ENCODE measurements at regions not wholly inside any gene's neighbourhood (a gene's known extent, or its start where the extent isn't known, plus 50 kb on each side); places are given as distances from the start of the nearest gene placed in this dataset.

DNA sequence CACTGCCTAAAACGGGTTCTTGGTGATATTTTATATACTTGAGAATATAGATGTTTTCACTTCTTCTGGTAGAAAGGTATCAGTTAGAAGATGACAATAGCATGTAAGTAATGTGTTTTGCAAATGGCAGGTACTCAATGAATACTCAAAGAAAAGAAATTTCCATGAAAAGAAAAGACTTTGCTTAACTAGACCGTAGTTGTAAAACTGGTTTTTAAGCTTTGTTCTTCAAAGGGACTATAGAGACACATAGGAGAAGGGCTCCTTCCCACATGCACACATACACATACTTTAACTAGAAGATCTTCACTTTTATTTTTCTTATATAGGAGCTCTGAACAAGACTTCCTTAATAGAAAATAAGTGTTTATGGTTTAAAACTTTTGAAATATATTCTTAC lies 215.3 kb upstream of the RND3 start:
- intact Hi-C loops (cut with DNase I): no loop called here
- ATAC-seq (no peak), DNase-seq (ENCODE audit: low spot score) (no peak)

DNA sequence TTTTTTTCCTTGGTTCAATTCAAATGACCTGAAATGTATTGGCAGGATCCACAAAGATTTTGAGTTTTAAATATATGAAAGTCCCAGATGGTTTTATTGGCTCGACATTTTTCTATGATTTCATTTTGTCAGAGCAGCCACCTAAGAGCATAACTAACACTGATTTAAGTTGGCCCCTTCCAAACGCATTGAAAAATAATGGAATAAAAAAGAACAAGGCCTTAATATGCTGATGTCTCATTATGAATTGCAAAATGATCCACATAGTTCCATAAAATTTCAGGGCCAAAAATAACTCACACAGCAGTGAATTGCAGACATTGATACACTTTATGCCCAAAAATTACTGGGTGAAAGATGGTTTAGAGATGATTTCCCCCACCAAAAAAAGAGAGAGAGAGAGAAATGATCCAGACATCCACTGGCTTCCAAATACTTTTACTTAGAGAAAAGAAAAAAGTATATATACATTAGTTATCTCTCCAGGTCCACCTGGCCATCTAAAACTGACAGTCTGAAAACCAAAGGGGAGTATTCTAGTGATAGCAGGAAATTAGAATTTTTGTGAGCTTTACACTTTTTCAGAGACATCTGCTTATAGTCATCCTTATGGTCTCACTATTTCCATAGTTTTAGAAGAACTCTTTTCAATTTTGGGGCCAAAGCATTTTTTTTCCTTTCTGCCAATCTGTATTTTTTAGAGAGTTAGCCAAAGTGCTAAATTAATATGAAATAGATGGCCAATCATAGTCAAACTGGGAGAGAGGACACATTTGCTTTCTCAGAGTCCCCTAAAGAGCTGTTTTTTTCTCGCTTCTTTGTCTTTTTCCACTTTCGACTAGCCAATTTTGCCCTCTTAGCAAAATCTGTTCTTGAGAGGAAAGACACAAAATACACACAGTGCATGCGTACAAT lies 213.5 kb upstream of the RND3 start:
- no peak for DNase-seq (ENCODE audit: low spot score)
- ATAC-seq: no peak
- intact Hi-C loops (cut with DNase I): no loop called here

DNA sequence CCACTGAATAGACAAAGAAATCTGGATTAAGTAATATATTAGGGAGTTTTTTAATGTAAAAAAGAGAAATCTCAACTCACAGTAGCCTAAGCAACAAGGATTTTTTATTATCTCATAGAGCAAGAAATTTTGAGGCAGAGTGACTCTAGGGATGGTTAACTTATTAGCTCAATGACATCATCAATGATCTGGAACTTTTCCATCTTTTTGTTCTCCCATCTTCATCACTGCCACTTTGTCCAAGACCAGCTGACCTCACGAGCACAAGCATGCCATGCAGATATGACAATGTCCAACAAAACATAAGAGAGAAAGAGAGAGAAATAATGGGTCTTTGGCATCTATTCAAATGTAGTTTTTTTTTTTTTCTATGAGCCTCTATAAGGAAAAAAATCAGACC lies 211.8 kb upstream of the RND3 start:
- DNase-seq (ENCODE audit: low spot score) (no peak), ATAC-seq (no peak)
- intact Hi-C loops (cut with DNase I): no loop called here

DNA sequence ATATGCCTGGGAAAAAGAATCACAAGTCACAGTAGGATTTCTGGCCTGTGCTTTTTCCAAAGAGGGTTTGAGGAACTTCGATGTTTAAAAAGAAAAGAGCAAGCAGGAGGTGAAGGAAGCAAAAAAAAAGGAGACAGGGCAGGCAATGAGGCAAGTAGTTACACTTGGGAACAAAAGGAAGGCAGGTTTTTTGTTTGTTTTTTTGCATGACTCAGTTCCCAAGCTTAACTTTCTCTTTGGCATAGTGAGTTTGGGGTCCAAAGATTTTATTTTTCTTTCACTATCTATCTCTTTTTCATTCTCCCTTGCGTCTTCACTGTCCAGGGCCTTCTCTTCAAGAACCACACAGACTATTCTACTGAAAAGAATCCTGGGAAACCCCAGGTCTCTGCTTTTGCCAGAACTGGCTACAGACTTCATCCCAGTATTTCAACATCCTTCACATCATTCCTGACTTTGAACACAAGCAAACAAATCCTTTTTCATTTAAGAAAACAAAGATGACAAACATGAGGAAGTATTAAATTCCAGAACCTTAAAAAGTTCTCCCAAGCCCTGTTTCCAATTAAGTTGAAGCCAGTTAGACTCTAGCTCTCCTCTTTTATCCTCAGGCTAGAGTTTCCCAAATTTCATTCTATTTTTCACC lies 210.7 kb upstream of the RND3 start:
- ATAC-seq: peak; percentile 94
- DNase-seq (ENCODE audit: low spot score): no peak
- intact Hi-C loops (cut with DNase I): no loop called here

DNA sequence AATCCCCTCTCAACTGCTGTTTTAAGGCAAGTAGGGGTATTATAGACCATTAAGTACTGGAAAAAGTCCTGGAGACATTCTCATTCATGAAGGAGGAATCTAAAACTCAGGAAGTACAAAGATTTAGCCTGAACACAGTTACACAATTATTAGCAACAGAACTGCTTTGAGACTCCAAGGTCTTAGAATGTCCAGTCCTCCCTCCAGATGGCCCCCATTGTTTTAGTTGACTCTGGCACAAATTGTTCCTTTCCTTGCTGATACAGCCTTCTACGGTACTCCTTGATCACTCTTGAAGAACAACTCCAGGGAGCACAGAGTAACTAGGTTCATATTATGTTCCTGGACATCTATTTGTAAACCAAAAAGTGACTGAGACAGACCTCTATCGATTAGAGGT lies 210.1 kb upstream of the RND3 start:
- no peak for DNase-seq (ENCODE audit: low spot score)
- intact Hi-C loops (cut with DNase I): no loop called here
- peak; percentile 73 for ATAC-seq

DNA sequence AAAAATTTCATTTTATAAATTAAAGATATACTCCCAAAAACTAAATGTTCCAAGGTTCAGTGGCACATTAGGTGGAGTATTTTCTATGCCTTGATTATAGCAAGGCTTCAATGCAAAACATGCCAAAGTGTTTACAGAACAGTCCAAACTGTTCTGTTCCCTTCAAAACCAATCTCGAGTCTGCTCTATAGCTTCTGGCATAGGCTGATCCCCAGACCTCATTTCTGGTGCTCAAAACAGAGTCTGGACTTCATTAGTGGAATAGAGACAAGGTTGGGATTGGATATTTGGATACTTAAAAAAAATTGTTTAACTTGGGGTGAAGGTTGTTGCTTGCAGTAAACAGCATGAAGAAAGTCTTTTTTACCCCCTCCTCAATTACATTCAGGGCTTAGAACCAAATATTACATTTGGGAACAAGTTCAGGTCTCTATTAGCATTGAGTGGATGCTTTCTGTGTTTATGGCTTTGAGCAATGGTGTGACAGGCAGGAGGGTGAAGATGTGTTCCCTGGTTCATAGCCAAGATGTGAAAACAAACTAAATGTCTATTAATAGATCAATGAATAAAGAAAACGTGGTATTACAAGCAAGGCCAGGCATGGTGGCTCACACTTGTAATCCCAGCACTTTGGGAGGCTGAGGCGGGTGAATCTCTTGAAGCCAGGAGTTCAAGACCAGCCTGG lies 208.1 kb upstream of the RND3 start:
- DNase-seq (ENCODE audit: low spot score) (no peak), ATAC-seq (no peak)
- intact Hi-C loops (cut with DNase I): no loop called here

DNA sequence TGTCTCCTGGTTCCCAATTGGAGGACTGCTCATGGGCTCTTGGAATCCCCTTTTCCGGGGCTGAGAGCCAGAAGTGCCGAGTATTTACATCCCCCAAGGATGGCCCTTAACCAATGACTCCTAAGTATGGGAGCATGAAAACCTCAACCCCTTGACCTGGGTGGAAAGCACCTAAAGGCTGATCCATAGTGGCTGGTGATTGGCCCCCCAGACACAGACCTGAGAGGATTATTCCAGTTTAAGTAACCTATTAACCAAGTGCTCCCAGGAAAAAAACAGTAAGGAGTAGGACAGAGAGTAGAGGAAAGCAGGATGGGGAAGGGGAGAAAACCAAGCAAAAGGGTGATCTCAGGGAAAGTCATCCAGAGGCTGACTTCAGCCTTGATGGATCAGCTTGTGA lies 206.1 kb upstream of the RND3 start:
- intact Hi-C loops (cut with DNase I): no loop called here
- ATAC-seq (no peak), DNase-seq (ENCODE audit: low spot score) (no peak)

- DNase-seq (ENCODE audit: low spot score): no peak
- no peak for ATAC-seq
- intact Hi-C loops (cut with DNase I): no loop called here
These were observed 203.4 kb upstream of the RND3 start for GRCh38 chr2:150690870-150691269.

GRCh38 chr2:150690261-150690660 lies 202.8 kb upstream of the RND3 start:
- intact Hi-C loops (cut with DNase I): no loop called here
- DNase-seq (ENCODE audit: low spot score) (no peak), ATAC-seq (no peak)

DNA sequence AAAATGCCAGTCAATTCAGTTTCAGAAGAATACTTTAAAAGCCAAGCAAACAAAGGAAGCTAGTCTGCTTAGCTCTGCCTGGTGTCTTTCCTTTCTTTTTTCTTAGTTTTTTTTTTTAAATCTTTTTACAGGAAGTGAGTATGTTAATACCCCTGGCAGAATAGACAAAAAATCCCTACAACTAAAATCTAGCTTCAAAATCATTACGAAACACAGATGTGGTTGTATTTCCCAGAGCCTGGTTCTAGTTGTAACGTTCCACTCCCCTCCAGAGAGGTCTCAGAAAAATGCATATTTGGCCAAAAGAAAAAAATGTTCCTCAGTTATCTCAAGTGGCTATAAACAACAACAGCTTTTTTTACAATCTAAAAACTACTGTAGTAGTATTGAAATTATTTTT lies 202.1 kb upstream of the RND3 start:
- intact Hi-C loops (cut with DNase I): no loop called here
- peak; percentile 50 for ATAC-seq
- no peak for DNase-seq (ENCODE audit: low spot score)

GRCh38 chr2:150688016-150688415 lies 200.5 kb upstream of the RND3 start:
- intact Hi-C loops (cut with DNase I): no loop called here
- no peak for ATAC-seq
- DNase-seq (ENCODE audit: low spot score): no peak

DNA sequence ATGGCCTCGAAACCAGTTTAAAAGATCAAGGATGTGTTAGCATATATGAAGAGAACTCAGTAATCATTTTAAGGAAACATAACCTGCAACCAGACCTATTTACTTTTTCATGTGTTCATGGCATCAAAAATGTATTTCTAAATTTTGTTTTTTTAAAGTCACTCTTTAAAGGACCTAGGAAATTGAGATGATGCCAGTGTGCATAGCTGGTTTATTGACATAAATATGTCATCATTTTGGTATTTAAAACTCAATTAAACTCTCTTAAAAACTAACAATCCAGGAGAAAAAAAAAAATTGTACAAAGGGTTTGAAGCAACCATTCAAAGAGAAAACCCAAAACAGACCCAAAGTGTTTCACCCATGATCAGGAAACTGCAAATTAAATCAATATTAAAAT lies 198.9 kb upstream of the RND3 start:
- DNase-seq (ENCODE audit: low spot score): no peak
- intact Hi-C loops (cut with DNase I): no loop called here
- ATAC-seq: no peak

DNA sequence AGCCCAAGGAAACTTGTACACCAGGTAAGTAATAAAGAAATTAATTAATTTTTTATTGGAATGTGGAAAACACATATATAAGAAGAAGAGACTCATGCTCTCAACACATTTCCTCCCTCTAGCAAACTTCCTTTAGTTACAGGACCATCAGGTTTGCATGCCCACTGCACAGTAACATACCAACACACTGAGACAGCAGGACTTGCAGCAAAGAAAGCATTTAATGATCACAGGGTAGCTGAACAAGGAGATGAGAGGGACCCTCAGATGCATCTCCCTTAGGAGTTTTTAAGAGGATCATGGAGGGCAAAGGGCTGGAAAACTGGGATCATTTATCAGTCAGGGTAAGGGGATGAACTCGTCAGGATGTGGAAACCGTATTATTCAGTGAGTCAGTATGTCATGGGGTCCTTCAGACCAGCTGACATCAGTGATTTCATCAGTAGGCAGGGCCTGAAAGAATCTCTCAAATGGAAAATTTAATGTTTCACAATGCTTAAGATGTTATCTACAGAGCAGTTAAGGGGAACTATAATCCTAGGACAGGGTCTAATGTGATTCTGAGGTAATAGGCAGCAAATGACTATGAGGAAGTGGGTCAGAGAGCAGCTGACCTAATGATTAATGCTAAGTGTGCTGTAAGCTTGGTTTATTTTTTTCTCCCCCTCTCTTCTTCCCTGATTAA lies 193.8 kb upstream of the RND3 start:
- peak; percentile 32 for ATAC-seq
- intact Hi-C loops (cut with DNase I): no loop called here
- DNase-seq (ENCODE audit: low spot score): no peak

- intact Hi-C loops (cut with DNase I): no loop called here
- DNase-seq (ENCODE audit: low spot score) (no peak), ATAC-seq (no peak)
These were observed 192.1 kb upstream of the RND3 start for GRCh38 chr2:150679456-150680120.

DNA sequence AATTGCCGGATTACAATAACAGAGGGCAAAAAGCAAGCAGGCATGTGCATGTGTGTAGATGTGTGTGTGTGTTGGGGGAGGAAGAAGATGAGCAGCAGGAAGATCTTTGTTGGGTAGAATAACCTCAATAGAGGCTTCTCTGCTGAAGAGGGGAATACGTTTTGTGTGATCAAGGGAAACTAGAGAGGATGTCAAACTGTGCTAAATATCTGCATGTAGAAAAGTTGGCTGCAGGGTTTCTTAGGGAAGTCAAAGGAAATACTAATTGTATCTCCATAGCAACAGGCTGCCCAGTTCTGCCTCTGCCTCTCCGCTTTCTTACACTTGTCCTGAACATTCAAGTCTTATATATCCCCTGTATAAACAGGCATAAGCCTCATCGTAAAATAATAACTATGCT lies 190.1 kb upstream of the RND3 start:
- DNase-seq (ENCODE audit: low spot score) (no peak), ATAC-seq (no peak)
- intact Hi-C loops (cut with DNase I): no loop called here

DNA sequence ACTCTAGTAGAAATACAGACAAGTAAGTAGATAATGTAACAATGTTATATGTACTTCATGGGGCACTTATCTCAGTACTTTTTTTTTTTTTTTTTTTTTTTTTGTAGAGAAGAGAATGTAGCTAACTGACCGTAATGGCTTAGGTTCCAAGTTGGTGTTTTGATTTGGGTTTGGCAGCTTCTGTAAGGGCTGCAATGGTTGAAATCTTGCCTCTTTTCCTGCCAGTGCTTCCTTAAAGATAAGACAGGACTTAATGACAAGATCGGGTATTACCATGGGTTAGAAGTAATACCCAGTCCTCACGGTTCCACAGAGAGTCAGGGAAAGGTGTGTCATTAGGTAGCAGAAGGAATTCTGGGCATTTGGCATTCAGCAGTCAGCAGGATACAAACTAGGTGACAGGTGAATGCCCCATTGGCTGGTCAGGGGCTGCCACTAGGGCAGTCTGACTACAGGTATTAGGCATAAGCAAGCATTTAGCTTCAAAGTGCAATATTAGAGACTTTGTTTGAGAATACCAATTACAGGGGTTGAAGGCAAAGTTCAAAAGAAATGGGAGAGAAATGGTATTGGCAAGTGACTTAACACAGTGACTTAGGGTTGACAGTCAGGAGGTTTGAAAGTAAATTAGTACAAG lies 189.4 kb upstream of the RND3 start:
- DNase-seq (ENCODE audit: low spot score) (no peak), ATAC-seq (no peak)

GRCh38 chr2:150675807-150676206 lies 188.3 kb upstream of the RND3 start:
- no peak for ATAC-seq
- intact Hi-C loops (cut with DNase I): no loop called here
- no peak for DNase-seq (ENCODE audit: low spot score)

More for the DNA sequence above, 189.4 kb upstream of the RND3 start:
- intact Hi-C loops (cut with DNase I): no loop called here

- intact Hi-C loops (cut with DNase I): no loop called here
- no peak for DNase-seq (ENCODE audit: low spot score)
- ATAC-seq: no peak
These were observed 186.8 kb upstream of the RND3 start for GRCh38 chr2:150674283-150674682.

DNA sequence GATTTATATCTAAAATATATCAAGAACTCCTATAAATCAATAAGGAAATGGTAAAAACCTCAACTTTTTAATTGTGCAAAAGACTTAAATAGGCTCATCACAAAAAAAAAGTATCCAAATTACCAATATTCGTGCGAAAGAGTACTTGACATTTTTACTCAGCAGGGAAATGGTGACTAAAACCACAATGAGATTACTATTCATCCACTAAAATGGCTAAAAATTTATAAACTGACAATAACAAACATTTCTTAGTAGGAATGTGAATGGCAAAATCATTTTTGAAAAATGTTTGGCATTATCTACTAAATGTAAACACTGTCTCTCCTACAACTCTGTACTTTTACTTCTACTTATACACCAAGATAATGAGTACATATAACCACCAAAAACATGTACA lies 184.8 kb upstream of the RND3 start:
- DNase-seq (ENCODE audit: low spot score): no peak
- no peak for ATAC-seq
- intact Hi-C loops (cut with DNase I): no loop called here
